NT2/D1 (cell line): ENCODE measurements at regions not wholly inside any gene's neighbourhood (a gene's known extent, or its start where the extent isn't known, plus 50 kb on each side); places are given as distances from the start of the nearest gene placed in this dataset.

Source experiments
- DNase-seq: peaks from one replicate; pipeline ENCODE4 v3.0.0-alpha.2; 2011; ENCODE audit warnings: low read depth, low spot score
- H3K27me3 ChIP-seq: 2 replicates; pipeline ENCODE4 v1.6.0; 2011; ENCODE audit warnings: mild to moderate bottlenecking; ENCODE audit not compliant: insufficient read length, insufficient read depth
- H3K36me3 ChIP-seq: 2 replicates; pipeline ENCODE4 v1.6.1; 2011; ENCODE audit warnings: mild to moderate bottlenecking, low read length, mixed read lengths; ENCODE audit not compliant: insufficient read depth, insufficient read length
- H3K4me1 ChIP-seq: 2 replicates; pipeline ENCODE4 v1.5.1; 2011; ENCODE audit not compliant: insufficient read depth, insufficient read length
- H3K4me3 ChIP-seq: 2 replicates; pipeline ENCODE4 v1.5.1; 2011; ENCODE audit warnings: low read depth; ENCODE audit not compliant: insufficient read length
- H3K9ac ChIP-seq: 2 replicates; pipeline ENCODE4 v1.6.0; 2011; ENCODE audit warnings: low read depth; ENCODE audit not compliant: insufficient read length
- H3K9me3 ChIP-seq: 2 replicates; pipeline ENCODE4 v1.5.1; 2011; ENCODE audit warnings: mild to moderate bottlenecking, low read length; ENCODE audit not compliant: insufficient read depth
- SUZ12 ChIP-seq: IDR thresholded peaks from 2 replicates; pipeline ENCODE4 v1.6.1; 2011; ENCODE audit not compliant: insufficient read length, insufficient read depth; ENCODE audit errors: extremely low read depth
- YY1 ChIP-seq: IDR thresholded peaks from 2 replicates; pipeline ENCODE4 v1.6.1; 2011; ENCODE audit not compliant: insufficient read length, insufficient read depth
- ZNF274 ChIP-seq: IDR thresholded peaks from 2 replicates; pipeline ENCODE4 v1.6.1; 2011; ENCODE audit warnings: mild to moderate bottlenecking, low read depth, low read length

- H3K36me3 ChIP-seq: no peaks in the 10 kb centered on the region
- no peak overlapping the region for H3K9ac ChIP-seq
- H3K27me3 ChIP-seq: no peaks in the 10 kb centered on the region
- H3K4me1 ChIP-seq: no peaks in the 10 kb centered on the region
- H3K9me3 ChIP-seq: no peaks in the 10 kb centered on the region
- no peak overlapping the region for H3K4me3 ChIP-seq
- no peak for TF ChIP-seq YY1
- no peak for TF ChIP-seq SUZ12
- TF ChIP-seq ZNF274: no peak
- DNase-seq: no peak
Observed at GRCh38 chr4:105057370-105058105, 89.1 kb upstream of the TET2 start.

GRCh38 chr4:105058177-105058812 is 88.4 kb upstream of the TET2 start:
- no peak for DNase-seq
- no peaks in the 10 kb centered on the region for H3K36me3 ChIP-seq
- no peak overlapping the region for H3K9ac ChIP-seq
- no peaks in the 10 kb centered on the region for H3K9me3 ChIP-seq
- H3K27me3 ChIP-seq: no peaks in the 10 kb centered on the region
- TF ChIP-seq ZNF274: no peak
- TF ChIP-seq YY1: no peak
- TF ChIP-seq SUZ12: no peak
- no peaks in the 10 kb centered on the region for H3K4me1 ChIP-seq
- no peak overlapping the region for H3K4me3 ChIP-seq

GRCh38 chr4:105059337-105059736 is 87.3 kb upstream of the TET2 start:
- DNase-seq: no peak
- no peak overlapping the region for H3K9ac ChIP-seq
- no peaks in the 10 kb centered on the region for H3K4me1 ChIP-seq
- H3K4me3 ChIP-seq: no peak overlapping the region
- H3K9me3 ChIP-seq: no peaks in the 10 kb centered on the region
- H3K27me3 ChIP-seq: no peaks in the 10 kb centered on the region
- TF ChIP-seq SUZ12: no peak
- no peak for TF ChIP-seq YY1
- no peak for TF ChIP-seq ZNF274
- H3K36me3 ChIP-seq: no peaks in the 10 kb centered on the region

- TF ChIP-seq ZNF274 (no peak), YY1 (no peak), SUZ12 (no peak)
- H3K4me3 ChIP-seq: no peak overlapping the region
- no peaks in the 10 kb centered on the region for H3K36me3 ChIP-seq
- H3K27me3 ChIP-seq: no peaks in the 10 kb centered on the region
- no peak for DNase-seq
- H3K9ac ChIP-seq: no peak overlapping the region
- H3K9me3 ChIP-seq: no peaks in the 10 kb centered on the region
- H3K4me1 ChIP-seq: no peaks in the 10 kb centered on the region
Observed at GRCh38 chr4:105060628-105061027, 86.0 kb upstream of the TET2 start.

- Histone ChIP-seq H3K27me3 (no peaks in the 10 kb centered on the region), H3K9ac (no peak overlapping the region), H3K4me3 (no peak overlapping the region), H3K4me1 (no peaks in the 10 kb centered on the region), H3K36me3 (no peaks in the 10 kb centered on the region), H3K9me3 (no peaks in the 10 kb centered on the region)
- DNase-seq: no peak
- TF ChIP-seq ZNF274 (no peak), SUZ12 (no peak), YY1 (no peak)
Observed at GRCh38 chr4:105061136-105061696, 85.5 kb upstream of the TET2 start.

- H3K9me3 ChIP-seq: no peaks in the 10 kb centered on the region
- TF ChIP-seq YY1 (no peak), ZNF274 (no peak), SUZ12 (no peak)
- DNase-seq: no peak
- no peak overlapping the region for H3K9ac ChIP-seq
- H3K27me3 ChIP-seq: no peaks in the 10 kb centered on the region
- no peaks in the 10 kb centered on the region for H3K4me1 ChIP-seq
- no peak overlapping the region for H3K4me3 ChIP-seq
- H3K36me3 ChIP-seq: no peaks in the 10 kb centered on the region
Observed at GRCh38 chr4:105061731-105062130, 84.9 kb upstream of the TET2 start.

GRCh38 chr4:105066401-105066800 is 80.3 kb upstream of the TET2 start:
- Histone ChIP-seq H3K9ac (no peak overlapping the region), H3K36me3 (no peaks in the 10 kb centered on the region), H3K27me3 (no peaks in the 10 kb centered on the region), H3K9me3 (no peaks in the 10 kb centered on the region), H3K4me3 (no peak overlapping the region), H3K4me1 (no peaks in the 10 kb centered on the region)
- TF ChIP-seq ZNF274 (no peak), SUZ12 (no peak), YY1 (no peak)
- DNase-seq: no peak
